Left lobe of liver (tissue), 2 donors: ENCODE measurements at regions not wholly inside any gene's neighbourhood (a gene's known extent, or its start where the extent isn't known, plus 50 kb on each side); places are given as distances from the start of the nearest gene placed in this dataset.

Experiments
- ATAC-seq: fragments of 200-7000 bp; cut with Tn5 transposase; one replicate; pipeline ENCODE4 v1.9.1; 2020; ENCODE audit warnings: mild to moderate bottlenecking, moderate library complexity
- DNase-seq: peaks from one replicate; pipeline ENCODE4 v3.0.0-alpha.2; 2020; ENCODE audit warnings: low spot score
- donor health status: DM: no; HTN: no; CAD: no; lungs with moderate emphysema.
- donor health status: DM: no; HTN: yes; CAD: no.

DNA sequence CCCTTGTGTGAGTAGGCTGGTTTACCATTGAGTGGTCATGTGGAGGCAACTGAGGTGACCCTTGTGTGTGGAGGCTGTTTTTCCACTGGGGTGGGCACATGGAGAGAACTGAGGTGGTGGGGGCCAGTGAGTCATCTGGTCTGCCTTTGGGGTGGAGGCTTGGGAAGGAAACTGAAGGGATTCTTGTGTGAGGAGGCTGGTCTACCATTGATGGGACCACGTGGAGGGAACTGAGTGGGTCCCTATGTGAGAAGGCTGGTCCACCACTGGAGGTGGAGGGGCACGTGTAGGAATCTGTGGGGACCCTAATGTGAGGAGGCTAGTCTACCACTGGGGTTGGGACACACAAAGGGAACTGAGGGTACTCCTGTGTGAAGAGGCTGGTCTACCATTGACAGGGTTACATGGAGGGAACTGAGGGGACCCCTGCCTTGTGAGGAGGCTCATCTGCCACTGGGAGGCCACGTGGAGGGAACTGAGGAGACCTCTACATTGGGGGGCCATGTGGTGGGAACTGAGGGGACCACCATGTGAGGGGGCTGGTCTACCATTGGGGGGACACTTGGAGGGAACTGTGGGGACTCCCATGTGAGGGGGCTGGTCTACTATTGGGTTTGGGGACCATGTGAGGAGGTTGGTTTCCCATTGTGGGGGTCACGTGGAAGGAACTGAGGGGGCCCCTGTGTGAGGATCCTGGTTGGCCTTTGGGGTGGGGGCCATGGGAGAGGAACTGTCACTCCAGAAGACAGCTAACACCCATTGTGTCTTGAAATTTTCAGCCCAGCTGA lies 164.5 kb downstream of the WNT7A start:
- no peak for ATAC-seq
- peak; percentile 23 for DNase-seq

DNA sequence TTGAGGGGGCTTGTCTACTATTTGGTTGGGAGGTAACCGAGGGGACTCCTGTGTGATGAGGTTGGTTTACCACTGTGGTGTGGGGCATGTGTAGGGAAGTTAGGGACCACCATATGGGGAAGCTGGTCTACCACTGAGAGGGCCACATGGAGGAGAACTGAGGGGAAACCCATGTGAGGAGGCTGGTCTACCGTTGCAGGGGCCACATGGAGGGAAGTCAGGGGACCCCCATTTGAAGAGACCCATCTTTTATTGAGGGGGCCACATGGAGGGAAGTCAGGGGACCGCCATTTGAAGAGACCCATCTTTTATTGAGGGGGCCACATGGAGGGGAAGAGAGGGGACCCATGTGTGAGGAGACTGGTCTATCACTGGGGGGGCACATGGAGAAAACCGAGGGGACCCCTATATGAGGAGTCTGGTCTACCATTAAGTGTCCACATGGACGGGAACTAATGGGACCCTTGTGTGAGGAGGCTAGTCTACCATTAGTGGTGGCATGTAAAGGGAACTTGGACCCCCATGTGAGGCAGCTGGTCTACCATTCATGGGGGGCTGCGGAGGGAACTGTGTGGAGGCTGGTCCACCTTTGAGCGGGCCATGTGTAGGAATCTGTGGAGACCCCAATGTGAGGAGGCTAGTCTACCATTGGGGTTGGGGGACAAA lies 165.5 kb downstream of the FBLN2 start:
- ATAC-seq, result no peak

DNA sequence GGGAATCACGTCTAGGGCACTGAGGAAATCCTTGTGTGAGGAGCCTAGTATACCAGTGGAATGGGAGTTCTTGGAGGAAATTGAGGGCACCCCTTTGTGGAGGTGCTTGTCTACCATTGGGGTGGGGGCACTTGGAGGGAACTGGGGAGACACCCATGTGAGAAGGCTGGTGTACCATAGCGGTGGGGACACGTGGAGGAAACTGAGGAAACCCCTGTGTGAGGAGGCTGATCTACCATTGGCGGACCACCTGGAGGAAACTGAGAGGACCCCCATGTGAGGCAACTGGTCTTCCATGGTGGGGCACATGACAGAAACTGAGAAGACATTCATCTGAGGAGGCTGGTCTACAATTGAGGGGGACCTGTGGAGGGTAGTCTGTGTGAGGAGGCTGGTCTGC lies 164.5 kb downstream of the FBLN2 start:
- no peak for ATAC-seq
- peak; percentile 27 for DNase-seq

More for the DNA sequence above, 165.5 kb downstream of the FBLN2 start:
- DNase-seq, result no peak

DNA sequence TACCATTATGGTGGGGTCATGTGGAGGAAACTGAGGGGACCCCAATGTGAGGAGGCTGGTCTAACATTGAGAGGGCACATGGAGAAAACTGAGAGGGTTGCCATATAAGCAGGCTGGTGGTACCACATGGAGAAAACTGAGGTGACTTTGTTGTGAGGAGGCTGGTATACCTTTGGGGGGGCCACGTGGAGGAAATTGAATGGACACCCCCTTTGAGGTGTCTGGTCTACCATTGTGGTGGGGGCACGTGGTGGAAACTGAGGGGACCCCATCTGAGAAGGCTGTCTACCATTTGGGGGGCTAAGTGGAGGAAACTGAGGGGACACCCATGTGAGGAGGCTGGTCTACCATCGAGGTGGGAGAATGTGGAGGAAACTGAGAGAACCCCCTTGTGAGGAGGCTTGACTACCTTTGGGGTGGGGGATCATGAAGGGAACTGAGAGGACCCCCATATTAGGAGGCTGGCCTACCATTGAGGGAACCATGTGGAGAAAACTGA lies 163.8 kb downstream of the FBLN2 start:
- ATAC-seq, result no peak
- DNase-seq, result peak; percentile 28

DNA sequence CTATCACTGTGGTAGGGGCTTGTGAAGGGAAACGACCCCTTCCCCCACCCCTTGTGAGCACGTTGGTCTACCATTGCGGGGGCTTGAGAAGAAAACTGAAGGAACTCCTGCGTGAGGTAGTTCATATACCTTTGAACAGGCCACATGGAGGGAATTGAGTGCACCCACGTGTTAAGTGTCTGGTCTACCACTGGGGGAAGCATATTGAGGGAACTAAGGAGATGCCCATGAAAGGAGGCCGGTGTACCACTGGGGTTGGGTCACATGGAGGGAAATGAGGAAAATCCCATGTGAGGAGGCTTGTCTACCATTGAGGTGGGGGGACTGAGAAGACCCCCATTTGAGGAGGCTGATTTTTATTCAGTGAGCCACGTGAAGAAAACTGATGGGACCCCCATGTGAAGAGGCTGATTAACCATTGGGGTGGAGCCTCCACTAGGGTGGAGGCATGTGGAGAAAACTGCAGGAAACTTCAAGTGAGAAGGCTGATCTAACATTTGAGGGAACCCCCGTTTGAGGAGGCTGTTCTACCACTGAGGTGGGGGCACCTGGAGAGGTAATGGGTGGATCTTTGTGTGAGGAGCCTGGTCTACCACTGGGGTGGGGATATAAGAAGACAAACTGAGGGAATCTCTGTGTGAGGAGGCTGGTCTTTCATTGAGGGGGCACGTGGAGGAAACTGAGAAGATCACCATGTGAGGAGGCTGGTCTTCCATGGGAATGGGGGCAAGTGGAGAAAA lies 163.2 kb downstream of the FBLN2 start:
- ATAC-seq (no peak), DNase-seq (no peak)

DNA sequence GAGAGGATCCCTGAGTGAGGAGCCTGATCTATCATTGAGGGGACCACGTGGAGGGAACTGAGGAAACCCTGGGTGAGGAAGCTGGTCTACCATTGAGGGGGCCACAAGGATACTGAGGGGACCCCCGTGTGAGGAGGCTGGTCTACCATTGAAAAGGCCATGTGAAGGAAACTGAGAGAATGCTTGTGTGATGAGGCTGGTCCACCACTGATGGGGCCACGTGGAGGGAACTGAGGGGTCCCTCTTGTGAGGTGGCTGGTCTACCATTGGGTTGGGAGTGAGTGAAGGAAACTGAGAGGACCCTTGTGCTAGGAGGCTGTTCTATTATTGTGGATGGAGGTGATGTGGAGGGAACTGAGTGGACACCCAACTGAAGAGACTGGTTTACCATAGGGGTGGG lies 161.3 kb downstream of the FBLN2 start:
- DNase-seq (peak; percentile 27), ATAC-seq (no peak)

DNA sequence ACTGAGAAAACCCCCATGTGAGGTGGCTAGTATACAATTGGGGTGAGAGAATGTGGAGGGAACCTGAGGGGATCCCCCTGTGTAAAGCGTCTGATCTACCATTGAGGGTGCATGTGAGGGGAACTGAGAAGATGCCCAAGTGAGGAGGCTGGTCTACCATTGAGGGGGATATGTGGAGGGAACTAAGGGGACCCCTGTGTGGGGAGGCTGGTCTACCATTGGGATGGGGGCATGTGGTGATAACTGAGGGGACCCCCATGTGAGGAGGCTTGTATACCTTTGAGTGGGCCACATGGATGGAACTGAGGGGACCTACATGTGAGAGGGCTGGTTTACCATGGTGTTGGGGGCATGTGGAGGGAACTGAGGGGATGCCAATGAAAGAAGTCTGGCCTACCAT lies 160.8 kb downstream of the FBLN2 start:
- DNase-seq (no peak), ATAC-seq (no peak)

DNA sequence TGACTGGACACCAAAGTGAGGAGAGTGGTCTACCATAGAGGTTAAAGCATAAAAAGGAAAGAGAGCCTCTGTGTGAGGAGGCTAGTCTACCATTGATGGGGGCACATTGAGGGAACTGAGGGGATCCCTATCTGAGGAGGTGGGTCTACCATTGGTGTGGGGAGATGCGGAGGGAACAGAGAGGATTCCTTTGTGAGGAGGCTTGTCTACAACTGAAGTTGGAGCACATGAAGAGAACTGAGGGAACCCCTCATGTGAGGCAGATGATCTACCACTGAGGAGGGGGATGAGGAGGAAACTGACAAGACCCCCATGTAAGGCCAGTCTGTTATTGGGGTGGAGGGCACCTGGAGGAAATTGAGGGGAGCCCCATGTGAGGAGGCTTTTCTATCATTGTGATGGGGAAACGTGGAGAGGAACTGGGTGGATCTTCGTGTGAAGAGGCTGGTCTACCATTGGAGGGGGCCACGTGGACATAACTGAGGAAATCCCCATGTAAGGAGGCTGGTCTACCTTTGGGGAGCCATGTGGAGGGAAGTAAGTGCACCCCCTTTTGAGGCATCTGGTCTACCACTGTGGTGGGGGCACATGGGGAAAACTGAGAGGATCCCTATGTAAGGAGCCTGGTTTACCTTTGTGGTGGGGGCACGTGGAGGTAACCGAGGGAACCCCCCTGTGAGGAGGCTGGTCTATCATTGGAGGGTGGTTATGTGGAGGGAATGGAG lies 160.1 kb downstream of the FBLN2 start:
- ATAC-seq, result no peak
- peak; percentile 1 for DNase-seq

DNA sequence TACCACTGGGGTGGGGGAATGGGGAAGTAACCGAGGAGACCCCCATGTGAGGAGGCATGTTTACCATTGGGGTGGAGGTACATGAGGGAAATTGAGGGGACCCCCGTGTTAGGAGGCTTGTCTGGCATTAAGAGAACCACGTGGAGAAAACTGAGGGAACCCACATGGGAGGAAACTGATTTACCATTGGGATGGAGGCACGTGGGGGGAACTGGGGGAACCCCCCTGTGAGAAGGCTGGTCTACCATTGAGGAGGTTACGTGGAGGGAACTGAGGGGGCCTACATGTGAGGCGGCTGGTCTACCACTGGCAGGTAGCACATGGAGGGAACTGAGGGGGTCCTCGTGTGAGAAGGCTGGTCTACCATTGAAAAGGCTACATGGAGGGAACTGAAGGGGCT lies 159.4 kb downstream of the FBLN2 start:
- DNase-seq, result peak; percentile 16

DNA sequence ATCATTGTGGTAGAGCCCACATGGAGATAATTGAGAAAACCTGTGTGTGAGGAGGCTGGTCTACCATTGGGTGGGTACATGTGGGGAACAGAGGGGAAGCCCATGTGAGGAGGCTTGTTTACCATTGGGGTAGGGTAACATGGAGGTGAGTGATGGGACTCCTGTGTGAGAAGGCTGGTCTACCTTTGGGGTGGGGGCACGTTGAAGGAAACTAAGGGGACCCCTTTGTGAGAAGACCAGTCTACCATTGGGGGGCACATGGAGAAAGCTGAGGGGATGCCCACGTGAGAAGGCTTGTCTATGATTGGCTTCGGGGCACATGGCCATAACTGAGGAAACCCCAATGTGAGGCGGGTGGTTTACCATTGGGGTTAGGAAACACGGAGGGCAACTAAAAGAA lies 158.5 kb downstream of the FBLN2 start:
- DNase-seq (no peak), ATAC-seq (no peak)

More for the DNA sequence above, 159.4 kb downstream of the FBLN2 start:
- no peak for ATAC-seq

DNA sequence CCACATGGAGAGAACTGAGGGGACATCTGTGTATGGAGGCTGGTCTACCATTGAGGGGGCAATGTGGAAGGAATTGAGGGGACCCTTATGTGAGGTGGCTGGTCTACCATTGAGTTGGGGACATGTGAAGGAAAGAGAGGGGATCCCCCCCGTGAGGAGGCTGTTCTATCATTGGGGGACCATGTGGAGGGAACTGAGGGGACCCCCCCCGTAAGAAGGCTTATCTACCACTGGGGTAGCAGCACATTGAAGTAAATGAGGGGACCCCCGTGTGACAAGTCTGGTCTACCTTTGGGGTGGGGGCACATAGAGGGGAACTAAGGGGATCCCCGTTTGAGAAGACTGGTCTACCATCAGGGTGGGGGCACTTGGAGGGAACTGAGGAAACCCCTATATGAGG lies 158.0 kb downstream of the FBLN2 start:
- DNase-seq, result no peak
- no peak for ATAC-seq

DNA sequence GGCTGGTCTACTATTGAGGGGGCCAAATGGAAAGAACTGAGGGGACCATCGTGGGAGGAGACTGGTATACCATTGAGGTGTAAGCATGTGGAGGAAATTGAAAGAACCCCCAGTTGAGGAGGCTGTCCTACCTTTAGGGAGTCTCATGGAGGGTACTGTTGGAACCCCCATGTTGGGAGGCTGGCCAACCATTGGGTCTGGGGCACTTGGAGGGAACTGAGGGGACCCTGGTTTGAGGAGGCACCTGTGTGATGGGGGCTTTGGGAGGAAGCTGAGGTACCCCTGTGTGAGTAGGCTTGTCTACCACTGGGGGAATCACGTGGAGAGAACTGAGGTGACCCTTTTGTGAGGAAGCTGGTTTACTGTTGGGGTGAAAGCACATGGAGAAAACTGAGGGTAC lies 157.5 kb downstream of the FBLN2 start:
- ATAC-seq (no peak), DNase-seq (peak; percentile 27)

DNA sequence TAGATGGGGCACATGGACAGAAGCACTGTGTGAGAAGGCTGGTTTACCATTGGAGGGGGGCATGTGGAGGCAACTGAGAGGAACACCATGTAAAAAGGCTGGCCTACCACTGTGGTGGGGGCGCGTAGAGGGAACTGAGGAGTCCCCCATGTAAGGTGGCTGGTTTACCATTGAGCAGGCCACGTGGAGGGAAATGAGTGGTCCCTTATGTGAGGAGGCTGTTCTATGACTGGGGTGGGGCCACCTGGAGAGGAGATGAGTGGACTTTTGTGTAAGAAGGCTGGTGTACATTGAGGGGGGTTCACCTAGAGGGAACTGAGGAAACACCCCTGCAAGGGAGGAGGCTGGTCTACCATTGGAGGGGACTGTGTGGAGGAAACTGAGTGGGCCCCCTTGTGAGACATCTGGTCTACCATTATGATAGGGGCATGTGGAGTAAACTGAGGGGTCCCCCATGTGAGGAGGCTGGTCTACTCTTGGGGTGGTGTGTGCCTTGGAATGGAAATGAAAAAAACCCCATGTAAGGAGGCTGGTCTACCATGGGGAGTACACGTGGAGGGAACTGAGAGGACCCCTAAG lies 156.9 kb downstream of the FBLN2 start:
- no peak for DNase-seq

DNA sequence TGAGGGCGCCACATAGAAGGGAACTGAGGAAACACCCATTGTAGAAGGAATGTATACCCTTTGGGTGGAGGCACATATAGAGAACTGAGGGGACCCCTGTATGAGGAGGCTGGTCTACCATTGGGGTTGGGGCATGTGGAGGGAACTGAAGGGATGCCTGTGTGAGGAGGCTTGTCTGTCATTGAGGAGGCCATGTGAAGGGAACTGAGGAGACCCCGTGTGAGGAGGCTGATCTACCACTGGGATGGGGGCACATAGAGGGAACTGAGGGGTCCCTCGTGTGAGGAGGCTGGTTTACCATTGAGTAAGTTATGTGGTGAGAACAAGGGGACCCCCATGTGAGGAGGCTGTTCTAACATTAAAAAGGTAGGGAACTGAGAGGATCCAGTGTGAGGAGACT lies 156.1 kb downstream of the FBLN2 start:
- ATAC-seq, result no peak
- no peak for DNase-seq

More for the DNA sequence above, 156.9 kb downstream of the FBLN2 start:
- no peak for ATAC-seq

DNA sequence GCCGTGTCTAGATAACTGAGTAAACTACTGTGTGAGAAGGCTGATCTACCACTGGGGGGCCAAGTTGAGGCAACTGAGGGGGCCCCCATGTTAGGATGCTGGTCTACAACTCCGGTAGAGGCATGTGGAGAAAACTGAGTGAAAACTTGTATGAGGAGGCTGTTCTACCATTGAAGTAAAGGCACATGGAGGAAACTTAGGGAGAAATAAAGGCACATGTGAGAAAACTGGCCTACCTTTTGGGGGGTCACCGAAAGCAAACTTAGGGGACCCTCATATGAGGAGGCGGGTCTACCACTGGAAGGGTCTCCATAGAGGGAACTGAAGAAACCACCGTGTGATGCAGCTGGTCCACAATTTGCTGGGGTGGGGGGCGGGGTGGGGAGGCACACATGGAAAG lies 155.2 kb downstream of the FBLN2 start:
- ATAC-seq (no peak), DNase-seq (no peak)

DNA sequence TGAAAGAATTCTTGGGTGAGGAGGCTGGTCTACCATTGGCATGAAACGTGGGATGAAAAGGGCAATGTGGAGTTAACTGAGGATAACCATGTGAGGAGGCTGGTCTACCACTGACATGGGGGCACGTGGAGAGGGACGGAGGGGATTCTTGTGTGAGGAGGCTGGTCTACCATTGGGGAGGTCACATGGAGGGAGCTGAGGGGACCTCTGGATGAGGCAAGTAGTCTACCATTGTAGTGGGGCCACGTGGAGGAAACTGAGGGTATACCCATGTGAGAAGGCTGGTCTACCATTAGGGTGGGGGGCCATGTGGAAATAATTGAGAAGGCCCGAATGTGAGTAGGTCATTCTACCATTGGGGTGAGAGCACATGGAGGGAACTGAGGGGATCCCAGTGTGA lies 154.1 kb downstream of the FBLN2 start:
- DNase-seq (no peak), ATAC-seq (no peak)

DNA sequence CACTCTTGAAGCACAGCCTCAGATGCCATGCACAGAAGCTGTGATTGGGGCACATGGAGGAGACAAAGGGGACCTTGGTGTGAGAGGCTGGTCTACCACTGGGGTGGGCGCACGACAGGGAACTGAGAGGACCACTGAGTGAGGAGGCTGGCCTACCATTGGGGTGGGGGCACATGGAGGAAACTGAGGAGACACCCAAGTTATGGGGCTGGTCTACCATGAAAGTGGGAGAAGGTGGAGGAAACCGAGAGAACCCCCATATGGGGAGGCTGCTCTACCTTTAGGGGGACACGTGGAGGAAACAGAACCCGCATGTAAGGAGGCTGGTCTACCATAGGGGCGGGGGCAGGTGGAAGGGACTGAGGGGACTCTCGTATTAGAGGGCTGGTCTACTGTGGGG lies 153.4 kb downstream of the FBLN2 start:
- no peak for ATAC-seq
- no peak for DNase-seq

DNA sequence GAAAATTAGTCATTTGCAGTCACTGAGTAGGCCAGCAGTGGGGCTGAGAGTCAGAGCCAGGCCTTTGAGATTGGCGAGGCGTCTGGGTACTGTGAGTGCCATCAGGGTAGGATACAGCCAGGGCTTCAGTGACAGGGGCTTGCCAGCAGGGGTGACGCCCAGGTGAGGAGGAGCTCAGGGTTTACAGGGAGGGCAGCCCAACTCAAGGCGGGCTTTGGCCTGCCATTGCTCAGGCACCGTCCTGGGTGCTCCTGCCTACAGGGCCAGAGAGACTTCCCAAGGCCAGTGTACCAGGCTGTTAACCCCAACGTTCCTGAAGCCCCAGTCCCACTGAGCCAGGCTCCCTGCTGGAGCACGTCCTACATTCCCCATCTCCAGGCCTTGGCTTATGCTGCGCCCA lies 152.0 kb downstream of the FBLN2 start:
- DNase-seq (no peak), ATAC-seq (no peak)

DNA sequence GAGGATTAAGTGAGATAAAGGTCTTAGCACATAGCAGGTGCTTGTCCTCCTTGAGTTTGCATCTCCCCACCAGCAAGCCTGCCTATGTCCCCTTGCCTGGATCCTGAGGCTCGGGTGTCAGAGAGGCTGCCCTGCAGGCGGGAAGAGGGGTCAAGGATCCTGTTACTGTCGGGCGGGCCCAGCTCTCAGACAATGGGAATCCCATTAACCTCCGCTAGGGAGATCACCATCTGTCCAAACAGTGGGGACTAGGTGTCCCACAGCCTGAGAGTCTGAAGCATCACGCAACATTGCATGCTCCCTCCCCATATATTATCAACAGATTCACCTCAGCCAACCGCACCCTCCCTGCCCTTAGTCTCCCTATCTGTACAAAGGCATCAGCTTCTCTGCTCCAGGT lies 151.4 kb downstream of the FBLN2 start:
- DNase-seq (no peak), ATAC-seq (no peak)

DNA sequence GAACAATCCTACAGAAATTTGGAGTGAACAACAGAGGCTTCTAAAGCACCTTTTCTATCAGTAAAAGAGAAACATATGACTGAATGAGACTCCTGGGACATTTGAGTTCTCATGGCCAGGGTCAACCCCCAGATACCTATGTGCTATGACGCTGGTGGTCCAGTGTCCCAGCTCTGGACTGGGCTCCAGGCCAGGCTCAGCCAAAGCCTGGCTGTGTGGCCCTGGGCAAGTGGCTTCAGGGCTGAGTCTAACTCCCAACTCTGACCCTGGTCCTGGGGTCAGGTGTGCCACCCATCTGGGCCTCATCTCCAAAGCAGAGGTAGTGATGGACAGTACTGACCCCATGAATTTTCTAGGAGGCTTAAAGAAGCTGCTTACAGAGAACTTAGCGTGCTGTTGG lies 147.8 kb downstream of the FBLN2 start:
- DNase-seq (no peak), ATAC-seq (no peak)

DNA sequence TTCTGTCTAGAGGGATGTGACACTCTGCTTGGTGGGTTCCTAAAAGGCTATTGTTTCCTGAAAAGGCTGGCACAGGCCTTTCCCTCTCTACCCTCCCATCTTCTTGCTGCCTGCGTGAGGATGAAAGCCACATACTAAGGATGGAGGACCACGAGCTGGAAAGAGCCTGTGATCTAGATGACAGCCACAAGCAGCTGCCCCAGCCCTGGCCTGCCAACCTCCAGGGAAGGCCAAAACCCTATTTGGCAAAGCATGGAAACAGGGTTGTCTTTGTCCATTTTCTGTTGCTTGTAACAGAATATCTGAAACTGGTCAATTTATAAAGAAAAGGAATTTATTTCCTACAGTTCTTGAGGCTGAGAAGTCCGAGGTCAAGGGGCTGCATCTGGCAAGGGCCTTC lies 144.5 kb downstream of the FBLN2 start:
- no peak for DNase-seq
- no peak for ATAC-seq
